SU-DHL-6 (cell line): ENCODE measurements at regions not wholly inside any gene's neighbourhood (a gene's known extent, or its start where the extent isn't known, plus 50 kb on each side); places are given as distances from the start of the nearest gene placed in this dataset.

Source experiments
- H2AFZ ChIP-seq: fragments of 200-600 bp; sonication (generic); 2 replicates; pipeline ENCODE4 v1.6.1; 2014; ENCODE audit warnings: low read depth, mild to moderate bottlenecking, moderate library complexity, mixed read lengths, antibody characterized with exemption, low read length; ENCODE audit not compliant: severe bottlenecking
- H3F3A ChIP-seq: fragments of 200-600 bp; shearing (Covaris generic); 2 replicates; pipeline ENCODE4 v1.6.0; 2016; ENCODE audit warnings: antibody characterized with exemption, mild to moderate bottlenecking; ENCODE audit not compliant: insufficient read depth
- H3K27ac ChIP-seq: fragments of 200-600 bp; sonication (generic); 2 replicates; pipeline ENCODE4 v1.5.1; 2016; ENCODE audit warnings: low read depth, mild to moderate bottlenecking, low read length, moderate library complexity, mixed read lengths
- H3K27me3 ChIP-seq: fragments of 200-600 bp; sonication (generic), shearing (Covaris generic); 2 replicates; pipeline ENCODE4 v1.6.0; 2014; ENCODE audit warnings: mild to moderate bottlenecking, low read length
- H3K36me3 ChIP-seq: fragments of 200-600 bp; sonication (generic); 2 replicates; pipeline ENCODE4 v1.6.1; 2014; ENCODE audit warnings: mild to moderate bottlenecking, low read length, mixed read lengths
- H3K4me2 ChIP-seq: fragments of 300-600, 200-600 bp; shearing (Covaris generic), sonication (generic); 2 replicates; pipeline ENCODE4 v1.6.0; 2014; ENCODE audit warnings: low read length, low read depth, mild to moderate bottlenecking; ENCODE audit not compliant: poor library complexity, severe bottlenecking
- H3K4me3 ChIP-seq: fragments of 200-600 bp; sonication (generic); 2 replicates; pipeline ENCODE4 v1.5.1; 2014; ENCODE audit warnings: antibody characterized with exemption, low read length, mild to moderate bottlenecking, mixed read lengths; ENCODE audit not compliant: insufficient read depth, poor library complexity, severe bottlenecking
- H3K79me2 ChIP-seq: fragments of 200-600 bp; sonication (generic); 2 replicates; pipeline ENCODE4 v1.6.1; 2014; ENCODE audit warnings: mild to moderate bottlenecking, low read length, moderate library complexity; ENCODE audit not compliant: insufficient read depth
- H3K9ac ChIP-seq: fragments of 200-600 bp; sonication (generic); 2 replicates; pipeline ENCODE4 v1.7.0; 2014; ENCODE audit warnings: mild to moderate bottlenecking, low read length
- H3K9me2 ChIP-seq: fragments of 200-600 bp; sonication (generic); replicated peaks from 2 replicates; pipeline ENCODE4 v1.6.1; 2014; ENCODE audit warnings: low read length; ENCODE audit not compliant: insufficient read depth
- H3K9me3 ChIP-seq: fragments of 200-600 bp; sonication (generic); 2 replicates; pipeline ENCODE4 v1.6.1; 2014; ENCODE audit warnings: low read length, mixed read lengths; ENCODE audit not compliant: insufficient read depth
- H4K20me1 ChIP-seq: fragments of 200-600 bp; sonication (generic); 2 replicates; pipeline ENCODE4 v1.6.1; 2014; ENCODE audit warnings: low read depth, mild to moderate bottlenecking, antibody characterized with exemption, low read length, moderate library complexity, mixed read lengths
- EZH2phosphoT487 ChIP-seq: fragments of 200-600 bp; sonication (generic), shearing (Covaris generic); conservative IDR thresholded peaks from 2 replicates; pipeline ENCODE4 v1.6.1; 2018; ENCODE audit warnings: mild to moderate bottlenecking, antibody characterized with exemption, low read length, moderate library complexity, mixed read lengths
- TF ChIP-seq, protein P1 (sequence below): fragments of 200-600 bp; sonication (generic); IDR thresholded peaks from one replicate; pipeline ENCODE4 v1.5.1; 2017; ENCODE audit warnings: antibody characterized with exemption, mild to moderate bottlenecking, low read length, moderate library complexity; ENCODE audit not compliant: insufficient read depth, poor library complexity, severe bottlenecking

DNA sequence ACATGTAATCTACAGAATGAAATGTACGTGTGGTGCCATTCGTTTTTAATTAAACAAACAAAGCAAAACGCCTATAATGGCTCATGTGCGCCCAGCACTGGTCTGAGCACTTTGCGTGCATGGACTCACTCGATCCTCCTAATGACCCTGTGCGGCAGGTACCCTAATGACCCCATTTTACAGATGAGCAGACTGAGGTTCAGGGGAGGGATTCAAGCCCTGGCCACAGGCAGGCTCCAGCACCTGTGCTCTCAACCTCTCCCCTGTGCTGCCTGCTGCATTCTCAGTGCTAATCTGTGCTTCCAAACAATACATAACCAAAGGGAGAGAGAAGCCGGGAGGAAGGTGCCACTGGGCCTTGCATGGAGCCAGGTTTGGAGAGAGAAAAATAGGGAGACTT lies 124.2 kb upstream of the ZBTB40 start:
- TF ChIP-seq, protein P1, sequence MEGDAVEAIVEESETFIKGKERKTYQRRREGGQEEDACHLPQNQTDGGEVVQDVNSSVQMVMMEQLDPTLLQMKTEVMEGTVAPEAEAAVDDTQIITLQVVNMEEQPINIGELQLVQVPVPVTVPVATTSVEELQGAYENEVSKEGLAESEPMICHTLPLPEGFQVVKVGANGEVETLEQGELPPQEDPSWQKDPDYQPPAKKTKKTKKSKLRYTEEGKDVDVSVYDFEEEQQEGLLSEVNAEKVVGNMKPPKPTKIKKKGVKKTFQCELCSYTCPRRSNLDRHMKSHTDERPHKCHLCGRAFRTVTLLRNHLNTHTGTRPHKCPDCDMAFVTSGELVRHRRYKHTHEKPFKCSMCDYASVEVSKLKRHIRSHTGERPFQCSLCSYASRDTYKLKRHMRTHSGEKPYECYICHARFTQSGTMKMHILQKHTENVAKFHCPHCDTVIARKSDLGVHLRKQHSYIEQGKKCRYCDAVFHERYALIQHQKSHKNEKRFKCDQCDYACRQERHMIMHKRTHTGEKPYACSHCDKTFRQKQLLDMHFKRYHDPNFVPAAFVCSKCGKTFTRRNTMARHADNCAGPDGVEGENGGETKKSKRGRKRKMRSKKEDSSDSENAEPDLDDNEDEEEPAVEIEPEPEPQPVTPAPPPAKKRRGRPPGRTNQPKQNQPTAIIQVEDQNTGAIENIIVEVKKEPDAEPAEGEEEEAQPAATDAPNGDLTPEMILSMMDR, result no peak
- no peak for TF ChIP-seq EZH2phosphoT487
- no peaks in the 10 kb centered on the region; the same call in 1 of the 2 replicates for H3K27me3 ChIP-seq
- H2AFZ ChIP-seq, result no peak overlapping the region
- H3K9me2 ChIP-seq, result no peaks in the 10 kb centered on the region
- no peaks in the 10 kb centered on the region for H3K9me3 ChIP-seq
- no peaks in the 10 kb centered on the region for H3F3A ChIP-seq
- H3K9ac ChIP-seq, result no peak overlapping the region
- no peak overlapping the region for H3K4me3 ChIP-seq
- H3K27ac ChIP-seq, result no peak overlapping the region
- no peaks in the 10 kb centered on the region for H4K20me1 ChIP-seq
- no peak overlapping the region for H3K4me2 ChIP-seq
- no peaks in the 10 kb centered on the region for H3K79me2 ChIP-seq
- no peaks in the 10 kb centered on the region for H3K36me3 ChIP-seq

DNA sequence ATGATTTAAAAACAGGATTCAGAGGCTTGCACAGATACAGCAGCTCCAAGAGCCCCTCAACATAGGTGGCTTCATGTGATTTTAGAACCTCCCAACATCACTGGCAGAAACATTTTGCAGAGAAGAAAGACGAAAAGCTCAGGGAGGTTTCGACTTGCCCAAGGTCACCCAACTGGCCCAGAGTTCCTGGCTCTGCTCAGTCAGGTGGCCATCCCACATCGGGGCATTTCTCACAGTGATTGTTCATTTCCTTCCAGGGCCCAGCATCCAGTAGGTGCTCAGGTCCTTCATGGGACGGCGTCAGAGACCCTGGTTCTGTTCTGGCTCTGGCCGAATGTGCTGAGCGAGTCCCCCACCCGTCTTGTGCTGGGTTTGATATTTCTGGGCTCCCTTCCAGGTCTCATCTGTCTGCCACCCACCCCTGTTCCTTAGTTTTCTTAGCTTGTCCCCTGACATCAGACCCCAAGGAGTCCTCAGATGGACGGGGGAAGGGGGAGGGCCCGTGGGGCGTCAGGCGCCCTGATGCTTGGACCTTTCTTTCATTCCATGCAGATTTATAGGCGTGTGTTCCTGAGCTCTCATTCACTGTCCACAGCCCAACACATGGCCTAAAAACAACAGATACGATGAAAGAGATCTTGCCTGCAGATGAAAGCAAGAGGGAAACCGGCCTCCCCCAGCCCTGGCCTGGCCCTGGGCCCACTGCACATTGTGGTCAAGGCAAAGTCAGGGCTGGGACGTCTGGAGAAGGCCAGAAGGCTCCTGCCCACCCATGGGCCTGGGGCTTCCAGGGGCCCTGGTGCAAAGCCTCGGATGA lies 123.1 kb upstream of the ZBTB40 start:
- H3K4me3 ChIP-seq, result no peak overlapping the region

DNA sequence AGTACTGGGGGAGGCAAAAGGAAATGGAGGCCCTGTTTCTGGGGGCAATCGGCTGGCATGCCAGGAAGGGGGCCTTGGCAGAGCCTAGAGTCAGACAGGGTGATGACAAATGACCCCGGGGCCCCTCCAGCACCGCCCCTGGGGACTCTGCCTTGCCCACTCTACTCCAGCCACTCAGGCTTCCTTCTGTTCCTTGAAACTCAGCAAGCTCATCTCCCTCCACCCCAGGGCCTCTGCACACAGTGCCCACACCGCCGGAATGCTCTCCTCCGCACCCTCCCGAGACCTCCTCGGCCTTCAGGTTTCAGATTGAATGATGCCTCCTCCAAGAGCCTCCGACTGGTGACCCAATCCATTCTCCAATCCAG lies 122.5 kb upstream of the ZBTB40 start:
- H4K20me1 ChIP-seq, result no peaks in the 10 kb centered on the region
- no peak overlapping the region for H3K27ac ChIP-seq
- no peaks in the 10 kb centered on the region for H3K9me2 ChIP-seq
- H3K36me3 ChIP-seq, result no peaks in the 10 kb centered on the region
- no peaks in the 10 kb centered on the region for H3F3A ChIP-seq
- H2AFZ ChIP-seq, result no peak overlapping the region
- TF ChIP-seq EZH2phosphoT487, result no peak
- TF ChIP-seq, protein P1, result no peak
- no peak overlapping the region for H3K4me3 ChIP-seq
- H3K27me3 ChIP-seq, result no peaks in the 10 kb centered on the region; the same call in 1 of the 2 replicates
- H3K9ac ChIP-seq, result no peak overlapping the region
- H3K79me2 ChIP-seq, result no peaks in the 10 kb centered on the region
- H3K4me2 ChIP-seq, result no peak overlapping the region
- H3K9me3 ChIP-seq, result no peaks in the 10 kb centered on the region

More for the DNA sequence above, 123.1 kb upstream of the ZBTB40 start:
- Histone ChIP-seq H3K4me2 (no peak overlapping the region), H3F3A (no peaks in the 10 kb centered on the region), H3K79me2 (no peaks in the 10 kb centered on the region), H3K9me3 (no peaks in the 10 kb centered on the region), H2AFZ (no peak overlapping the region), H3K9ac (no peak overlapping the region), H4K20me1 (no peaks in the 10 kb centered on the region), H3K9me2 (no peaks in the 10 kb centered on the region), H3K27me3 (no peaks in the 10 kb centered on the region; the same call in 1 of the 2 replicates), H3K27ac (no peak overlapping the region), H3K36me3 (no peaks in the 10 kb centered on the region)
- TF ChIP-seq, protein P1, result no peak
- TF ChIP-seq EZH2phosphoT487, result no peak
